ENCODE measurements at regions not wholly inside any gene's neighbourhood (a gene's known extent, or its start where the extent isn't known, plus 50 kb on each side); places are given as distances from the start of the nearest gene placed in this dataset.

- TF ChIP-seq CTCF (IDR thresholded peaks at IDR 0.05; ENCODE audit: low read depth, low read length) (no peak), EZH2phosphoT487 (IDR thresholded peaks at IDR 0.05; ENCODE audit: low read depth) (no peak)
These were observed 192.6 kb upstream of the NAV2 start for GRCh38 chr11:19519912-19520641.
